ACC112 (cell line): ENCODE measurements at regions not wholly inside any gene's neighbourhood (a gene's known extent, or its start where the extent isn't known, plus 50 kb on each side); places are given as distances from the start of the nearest gene placed in this dataset.
"Not testable (repeated sequence)": the region's sequence is repeated elsewhere in the genome, so short reads cannot be mapped to it uniquely, and the experiment has no call there.

Experiments used
- H2AFZ ChIP-seq: fragments of 200-600 bp; sonication (generic); one replicate; pipeline ENCODE4 v1.6.0; 2017; ENCODE audit warnings: antibody characterized with exemption, low read length; ENCODE audit not compliant: unreplicated experiment
- H3K27ac ChIP-seq: fragments of 200-600 bp; sonication (generic); 2 replicates; pipeline ENCODE4 v1.5.1; 2014; ENCODE audit warnings: low read depth, mild to moderate bottlenecking, antibody characterized with exemption, low read length, moderate library complexity
- H3K27me3 ChIP-seq: fragments of 200-600 bp; sonication (generic); 2 replicates; pipeline ENCODE4 v1.6.1; 2014; ENCODE audit warnings: mild to moderate bottlenecking, antibody characterized with exemption, low read length, moderate library complexity, mixed read lengths; ENCODE audit not compliant: insufficient read depth
- H3K36me3 ChIP-seq: fragments of 200-600 bp; sonication (generic); 2 replicates; pipeline ENCODE4 v1.6.1; 2016; ENCODE audit warnings: mild to moderate bottlenecking, antibody characterized with exemption, low read length, moderate library complexity, mixed read lengths; ENCODE audit not compliant: insufficient read depth
- H3K4me1 ChIP-seq: fragments of 200-600 bp; sonication (generic); one replicate; pipeline ENCODE4 v1.6.1; 2016; ENCODE audit warnings: low read length, mixed read lengths; ENCODE audit not compliant: insufficient read depth, unreplicated experiment, control insufficient read depth
- H3K4me3 ChIP-seq: fragments of 200-600 bp; sonication (generic); 2 replicates; pipeline ENCODE4 v1.5.1; 2014; ENCODE audit warnings: mild to moderate bottlenecking, low read depth, low read length
- H3K79me2 ChIP-seq: fragments of 200-600 bp; sonication (generic); one replicate; pipeline ENCODE4 v1.6.0; 2016; ENCODE audit warnings: low read length; ENCODE audit not compliant: control insufficient read depth, unreplicated experiment, insufficient read depth

DNA sequence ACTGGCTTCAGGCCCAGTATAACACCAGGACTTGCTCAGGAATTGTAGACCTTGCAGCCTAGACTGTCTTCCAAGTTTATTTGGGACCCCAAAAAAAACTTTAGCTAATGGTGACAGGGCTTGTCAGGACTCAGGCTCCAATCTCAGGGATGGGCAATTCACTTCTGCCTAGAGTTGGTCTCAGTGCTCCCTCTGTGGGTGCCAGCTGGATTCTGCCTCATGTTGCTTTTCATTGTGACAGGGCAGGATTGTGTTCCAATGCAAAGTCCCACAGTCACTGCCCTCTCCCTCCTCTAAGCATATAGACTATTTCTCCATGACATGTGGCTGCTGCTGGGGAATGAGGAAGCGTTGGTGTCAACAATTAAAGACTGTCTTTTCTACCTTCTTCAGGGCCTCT, 174.7 kb downstream of the CYLC2 start:
- H3K27me3 ChIP-seq = no peaks in the 10 kb centered on the region
- no peak overlapping the region for H3K27ac ChIP-seq
- no peaks in the 10 kb centered on the region for H3K79me2 ChIP-seq
- H3K36me3 ChIP-seq = no peaks in the 10 kb centered on the region
- H3K4me3 ChIP-seq = no peak overlapping the region
- H3K4me1 ChIP-seq = no peaks in the 10 kb centered on the region
- H2AFZ ChIP-seq = no peak overlapping the region

DNA sequence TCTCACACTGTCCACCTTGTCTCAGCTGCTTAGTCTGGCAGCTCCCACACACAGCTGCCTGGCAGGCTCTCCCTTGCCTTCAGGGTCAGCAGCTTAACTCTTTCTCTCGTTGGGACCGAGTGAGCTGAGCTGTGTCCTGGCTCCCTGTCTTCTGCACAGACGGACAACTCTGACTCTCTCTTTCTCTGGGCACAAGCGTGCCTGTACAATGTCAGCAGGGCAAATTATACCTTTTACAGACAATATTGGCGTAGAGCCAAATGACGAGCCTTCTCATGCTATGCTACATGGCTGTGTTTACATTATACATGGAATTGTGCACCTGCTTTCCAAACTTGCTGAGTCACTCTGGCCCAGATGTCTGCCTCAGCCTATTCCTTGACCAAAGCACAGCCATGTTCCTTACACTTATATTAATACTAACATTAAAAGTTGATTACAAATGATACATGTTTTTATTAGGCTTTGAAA, 188.6 kb downstream of the CYLC2 start:
- H3K27ac ChIP-seq = no peak overlapping the region

DNA sequence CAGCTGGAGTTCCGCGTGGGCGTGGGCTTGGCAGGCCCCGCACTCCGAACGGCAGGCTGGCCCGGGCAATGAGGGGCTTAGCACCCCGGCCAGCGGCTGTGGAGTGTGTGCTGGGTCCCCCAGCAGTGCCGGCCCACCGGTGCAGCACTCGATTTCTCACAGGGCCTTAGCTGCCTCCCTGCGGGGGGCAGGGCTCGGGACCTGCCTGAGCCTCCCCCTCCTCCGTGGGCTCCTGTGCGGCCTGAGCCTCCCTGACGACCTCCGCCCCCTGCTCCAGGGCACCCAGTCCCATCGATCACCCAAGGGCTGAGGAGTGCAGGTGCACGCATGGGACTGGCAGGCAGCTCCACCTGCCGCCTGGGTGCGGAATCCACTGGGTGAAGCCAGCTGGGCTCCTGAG, 191.8 kb downstream of the CYLC2 start:
- no peak overlapping the region for H3K4me3 ChIP-seq
- H3K27ac ChIP-seq = no peak overlapping the region
- H2AFZ ChIP-seq = no peak overlapping the region
- H3K36me3 ChIP-seq = no peaks in the 10 kb centered on the region
- H3K4me1 ChIP-seq = no peaks in the 10 kb centered on the region
- H3K79me2 ChIP-seq = no peaks in the 10 kb centered on the region
- H3K27me3 ChIP-seq = no peaks in the 10 kb centered on the region

More for the DNA sequence above, 188.6 kb downstream of the CYLC2 start:
- no peak overlapping the region for H2AFZ ChIP-seq
- no peak overlapping the region for H3K4me3 ChIP-seq
- H3K79me2 ChIP-seq = no peaks in the 10 kb centered on the region
- no peaks in the 10 kb centered on the region for H3K36me3 ChIP-seq
- no peaks in the 10 kb centered on the region for H3K27me3 ChIP-seq
- no peaks in the 10 kb centered on the region for H3K4me1 ChIP-seq

DNA sequence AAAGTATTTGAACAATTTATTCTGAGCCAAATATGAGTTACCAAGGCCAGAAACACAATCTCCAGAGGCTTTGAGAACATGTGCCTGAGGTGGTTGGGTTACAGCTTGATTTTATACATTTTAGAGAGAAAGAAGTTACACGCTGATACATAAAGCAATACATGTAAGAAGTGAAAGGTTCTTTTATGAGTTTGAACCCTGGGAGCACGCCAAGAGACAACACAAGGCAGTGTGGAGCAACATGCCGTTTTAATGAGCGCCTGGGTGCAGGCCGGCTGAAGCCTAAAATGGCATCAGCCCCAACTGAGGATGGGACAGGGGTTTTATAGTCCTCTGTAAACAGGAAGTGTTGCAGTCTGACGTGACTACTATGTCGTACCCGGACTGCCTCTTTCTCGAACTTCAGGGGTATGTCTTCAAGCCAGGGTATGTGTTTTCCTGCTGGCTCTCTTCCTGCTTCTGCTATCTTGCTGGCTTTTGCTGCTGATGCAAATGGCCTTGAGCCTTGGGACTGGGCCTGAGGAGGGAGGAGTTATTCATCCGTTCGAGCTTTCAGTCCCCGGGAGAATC, 193.7 kb downstream of the CYLC2 start:
- Histone ChIP-seq H3K79me2 (no peaks in the 10 kb centered on the region), H3K27ac (no peak overlapping the region), H3K36me3 (no peaks in the 10 kb centered on the region), H3K4me1 (no peaks in the 10 kb centered on the region), H3K27me3 (no peaks in the 10 kb centered on the region), H2AFZ (no peak overlapping the region), H3K4me3 (no peak overlapping the region)

DNA sequence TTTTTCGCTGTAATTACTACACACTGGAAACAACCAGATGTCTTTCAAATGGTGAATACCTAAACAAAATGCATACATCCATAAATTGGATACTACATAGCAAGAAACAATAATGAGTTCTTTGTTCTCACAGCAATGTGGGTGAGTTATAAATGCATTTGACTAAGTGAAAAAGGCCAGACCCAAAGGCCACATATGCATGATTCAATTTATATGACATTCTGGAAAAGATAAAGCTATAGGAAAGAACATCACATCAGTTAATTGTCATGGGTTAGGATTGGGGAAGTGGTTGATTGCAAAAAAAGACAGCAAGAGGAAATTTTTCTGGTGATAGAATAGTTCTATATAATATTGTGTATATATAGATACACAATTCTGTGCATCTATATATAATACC, 198.9 kb downstream of the CYLC2 start:
- Histone ChIP-seq H3K36me3 (no peaks in the 10 kb centered on the region), H2AFZ (no peak overlapping the region), H3K4me1 (no peaks in the 10 kb centered on the region), H3K27ac (no peak overlapping the region), H3K27me3 (no peaks in the 10 kb centered on the region), H3K4me3 (no peak overlapping the region), H3K79me2 (no peaks in the 10 kb centered on the region)

DNA sequence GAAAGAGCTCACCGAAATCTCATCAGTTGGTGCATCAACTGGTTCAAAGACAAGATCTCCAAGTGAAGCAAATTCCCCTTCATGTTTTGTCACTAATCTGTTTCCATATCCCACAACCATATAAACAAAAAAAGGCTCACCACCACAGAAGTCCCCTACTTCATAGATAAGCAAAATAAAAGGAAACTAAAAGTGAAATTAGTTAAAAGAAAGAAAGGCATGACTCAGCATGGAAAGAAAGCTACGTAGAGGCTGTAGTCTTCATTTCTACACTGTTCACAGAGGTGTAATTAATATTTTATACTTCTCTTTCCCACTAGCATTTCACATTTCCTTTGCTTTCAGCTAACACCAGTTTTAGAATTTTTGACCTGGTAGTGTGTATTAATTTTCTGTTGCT, 208.0 kb downstream of the CYLC2 start:
- Histone ChIP-seq H3K27ac (no peak overlapping the region), H3K27me3 (no peaks in the 10 kb centered on the region), H3K4me1 (no peaks in the 10 kb centered on the region), H3K4me3 (peak overlapping the region; percentile 25; the same call in 1 of the 2 replicates), H3K36me3 (no peaks in the 10 kb centered on the region), H3K79me2 (no peaks in the 10 kb centered on the region), H2AFZ (peak overlapping the region; percentile 38)

DNA sequence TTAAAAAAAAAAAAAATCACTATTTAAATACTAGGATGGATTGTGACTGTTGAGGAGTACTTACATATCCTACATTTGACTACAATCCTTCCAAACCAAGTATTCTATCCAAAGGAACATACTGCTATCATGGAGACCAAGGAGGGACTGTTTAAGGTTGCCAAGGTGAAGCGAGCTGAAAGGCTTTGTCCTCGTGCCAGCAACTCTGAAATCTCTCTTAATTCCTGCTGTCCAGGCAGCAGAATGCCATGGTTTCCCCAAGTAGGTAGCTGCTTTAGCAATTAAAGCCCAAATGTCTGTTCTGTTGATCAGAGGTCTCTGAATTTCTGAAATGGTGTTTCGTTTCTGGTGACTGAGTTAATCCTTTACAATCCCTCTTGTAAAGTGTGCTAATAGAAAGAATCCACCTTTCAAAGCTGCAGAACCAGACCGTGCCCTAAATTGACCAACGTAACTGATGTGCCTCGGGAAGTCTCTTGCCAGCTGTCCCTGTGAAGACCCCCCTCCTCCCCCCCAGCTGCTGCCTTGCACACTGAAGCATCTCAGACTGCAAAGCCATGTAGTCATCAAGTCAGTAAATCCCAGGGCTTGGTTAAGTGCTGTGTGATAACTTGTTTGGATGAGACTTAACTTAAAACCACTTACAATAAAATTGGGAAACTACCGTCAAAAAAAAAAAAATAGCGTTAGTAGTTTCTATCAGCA, 210.9 kb downstream of the CYLC2 start:
- H2AFZ ChIP-seq, H3K4me3 ChIP-seq, H3K79me2 ChIP-seq, H3K27ac ChIP-seq, H3K27me3 ChIP-seq, H3K36me3 ChIP-seq, H3K4me1 ChIP-seq: not testable (repeated sequence)

DNA sequence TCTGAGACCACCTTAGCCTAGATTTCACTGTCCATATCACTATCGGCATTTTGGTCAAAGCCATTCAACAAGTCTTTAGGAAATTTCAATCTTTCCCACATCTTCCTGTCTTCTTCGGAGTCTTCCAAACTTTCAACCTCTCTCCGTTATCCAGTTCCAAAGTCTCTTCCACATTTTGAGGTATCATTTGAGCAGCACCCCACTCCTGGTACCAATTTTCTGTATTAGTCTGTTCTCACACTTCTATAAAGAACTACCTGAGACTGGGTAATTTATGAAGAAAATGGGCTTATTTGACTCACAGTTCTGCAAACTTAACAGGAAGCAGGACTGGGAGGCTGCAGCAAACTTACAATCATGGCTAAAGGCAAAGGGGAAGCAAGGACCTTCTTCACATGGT, 215.5 kb downstream of the CYLC2 start:
- no peaks in the 10 kb centered on the region for H3K4me1 ChIP-seq
- no peak overlapping the region for H2AFZ ChIP-seq
- no peaks in the 10 kb centered on the region for H3K79me2 ChIP-seq
- H3K27ac ChIP-seq = no peak overlapping the region
- no peaks in the 10 kb centered on the region for H3K27me3 ChIP-seq
- no peak overlapping the region for H3K4me3 ChIP-seq
- H3K36me3 ChIP-seq = no peaks in the 10 kb centered on the region

DNA sequence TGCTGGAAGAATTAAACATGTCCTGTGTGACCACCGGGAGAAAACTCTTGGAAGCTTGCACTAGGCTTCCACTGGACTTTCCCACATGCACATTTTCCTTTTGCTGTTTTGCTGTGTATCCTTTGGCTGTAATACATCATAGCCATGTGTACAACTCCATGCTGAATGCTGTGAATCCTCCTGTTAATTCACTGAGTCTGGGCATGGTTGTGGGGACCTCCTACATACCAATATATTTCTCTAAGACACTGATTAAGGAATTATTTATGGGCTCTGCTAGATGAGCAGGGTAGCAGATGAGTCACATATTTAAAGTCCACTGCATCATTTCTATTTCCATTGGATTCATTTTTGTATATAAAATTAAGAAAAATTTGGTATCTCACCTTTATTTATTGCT, 220.1 kb downstream of the CYLC2 start:
- H3K79me2 ChIP-seq = no peaks in the 10 kb centered on the region
- H3K4me1 ChIP-seq = no peaks in the 10 kb centered on the region
- H3K4me3 ChIP-seq = no peak overlapping the region
- H3K36me3 ChIP-seq = no peaks in the 10 kb centered on the region
- no peak overlapping the region for H3K27ac ChIP-seq
- no peak overlapping the region for H2AFZ ChIP-seq
- no peaks in the 10 kb centered on the region for H3K27me3 ChIP-seq

DNA sequence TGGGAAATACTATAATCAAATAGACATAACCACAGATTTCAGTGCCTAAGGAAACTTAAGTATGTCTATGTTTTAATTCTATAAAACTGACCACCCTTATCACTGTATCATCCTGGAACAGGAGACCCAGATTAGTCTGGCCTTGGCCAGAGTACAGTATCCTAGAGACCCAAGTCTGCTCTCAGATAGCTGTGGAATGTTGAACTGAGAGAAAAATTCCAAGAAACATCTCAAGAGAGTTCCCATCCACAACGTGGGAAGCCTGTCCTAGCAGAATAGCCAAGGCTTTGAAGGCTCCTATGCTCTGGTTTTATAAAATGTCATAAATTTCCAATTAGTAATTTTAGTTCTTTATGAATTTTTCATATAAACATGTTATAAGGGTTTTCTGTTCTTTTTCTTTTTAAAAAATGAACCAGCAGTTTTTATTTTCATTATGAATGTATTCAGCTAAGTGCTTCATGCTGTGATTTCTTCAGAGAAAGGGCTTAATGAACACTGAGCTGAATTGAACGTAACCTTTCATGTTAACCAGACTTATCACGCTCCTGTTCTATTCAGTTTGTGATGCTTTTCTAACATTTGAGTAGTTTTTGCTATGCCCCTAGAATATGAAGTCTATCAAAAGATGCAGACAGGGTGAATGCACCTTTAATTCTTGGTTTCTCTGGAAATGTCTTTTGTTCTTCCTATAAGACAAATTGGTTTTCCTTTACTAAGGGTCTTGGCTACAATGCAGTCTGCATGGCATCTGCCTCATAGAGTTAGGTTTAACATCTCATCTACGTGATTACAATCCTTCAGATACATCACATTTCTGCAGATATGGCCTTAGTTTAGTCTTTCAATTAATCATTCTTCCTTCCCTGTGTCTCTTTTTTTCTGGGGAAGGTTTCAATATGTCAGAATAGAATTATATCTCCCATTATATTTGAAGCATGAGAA, 230.8 kb downstream of the CYLC2 start:
- Histone ChIP-seq H3K27ac (no peak overlapping the region), H3K36me3 (no peaks in the 10 kb centered on the region), H3K27me3 (no peaks in the 10 kb centered on the region), H3K4me3 (no peak overlapping the region), H2AFZ (no peak overlapping the region), H3K4me1 (no peaks in the 10 kb centered on the region), H3K79me2 (no peaks in the 10 kb centered on the region)
